HG03175 (cell line): ENCODE measurements at regions not wholly inside any gene's neighbourhood (a gene's known extent, or its start where the extent isn't known, plus 50 kb on each side); places are given as distances from the start of the nearest gene placed in this dataset.

Experiments used
- ATAC-seq: cut with Tn5 transposase; IDR thresholded peaks from one replicate; pipeline ENCODE4 v1.9.1; 2021; ENCODE audit warnings: mild to moderate bottlenecking, moderate library complexity; ENCODE audit not compliant: unreplicated experiment

- ATAC-seq: no peak
These were observed 316.8 kb downstream of the VPS13C start for GRCh38 chr15:61743345-61743909.

DNA sequence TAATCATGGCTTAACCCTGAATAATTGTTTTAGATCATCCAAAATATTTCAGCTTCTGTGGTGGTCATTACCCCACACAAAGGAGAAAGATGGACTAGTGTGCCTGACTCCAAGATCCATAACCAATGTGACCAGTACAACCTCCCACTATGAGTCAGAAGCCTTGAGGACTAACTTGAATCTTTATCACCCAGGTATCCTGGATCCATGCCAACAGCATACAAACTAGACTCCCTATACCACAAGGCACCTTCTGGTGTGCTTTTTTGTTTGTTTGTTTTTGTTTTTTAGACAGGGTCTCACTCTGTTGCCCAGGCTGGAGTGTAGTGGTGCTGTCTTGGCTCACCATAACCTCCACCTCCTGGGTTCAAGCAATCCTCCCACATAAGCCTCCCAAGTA, 317.7 kb downstream of the VPS13C start:
- no peak for ATAC-seq

DNA sequence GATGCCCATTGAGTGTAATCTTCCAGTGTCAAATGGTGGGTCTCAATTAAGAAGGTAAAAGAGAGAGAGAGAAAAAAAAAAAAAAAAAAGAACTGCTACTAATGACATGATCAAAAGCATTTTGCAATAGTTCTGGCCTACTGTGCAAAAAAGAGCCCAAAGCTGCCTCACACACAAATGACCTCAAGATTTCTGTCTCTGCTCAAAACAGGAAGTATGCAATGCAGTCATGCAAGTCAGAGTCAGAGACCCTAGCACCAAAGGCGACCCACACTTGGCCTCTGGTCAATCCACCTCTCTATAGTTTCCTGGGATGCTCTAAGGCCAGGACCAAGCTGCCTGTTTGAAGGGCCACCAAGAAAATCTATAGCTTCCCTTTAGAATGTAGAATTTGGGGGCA, 323.5 kb downstream of the VPS13C start:
- no peak for ATAC-seq

- ATAC-seq: no peak
These were observed 329.1 kb downstream of the VPS13C start for GRCh38 chr15:61731099-61731498.

DNA sequence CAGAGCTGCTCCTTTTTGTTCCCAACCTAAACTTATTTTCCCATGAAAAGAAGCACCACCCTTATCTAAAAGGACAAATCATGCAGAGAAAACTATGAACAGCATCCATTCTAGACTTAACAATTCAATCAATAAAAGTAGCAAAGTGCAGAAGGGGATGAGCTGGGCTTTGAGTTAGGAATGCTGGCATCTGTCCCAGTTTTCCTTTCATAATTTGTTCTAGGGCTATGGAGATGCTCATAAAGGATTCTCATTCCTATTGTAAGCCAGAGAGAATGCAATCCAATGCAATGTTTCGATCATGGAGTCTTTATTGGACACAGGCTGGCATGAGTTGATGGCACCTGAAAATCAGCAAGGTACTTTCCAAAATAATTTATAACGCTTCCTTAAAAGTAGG, 330.6 kb downstream of the VPS13C start:
- no peak for ATAC-seq

- no peak for ATAC-seq
These were observed 334.1 kb downstream of the VPS13C start for GRCh38 chr15:61726166-61726565.

GRCh38 chr15:61725251-61725650, 335.0 kb downstream of the VPS13C start:
- no peak for ATAC-seq

- no peak for ATAC-seq
These were observed 335.9 kb downstream of the VPS13C start for GRCh38 chr15:61724251-61724939.

GRCh38 chr15:61721418-61721817, 338.8 kb downstream of the VPS13C start:
- ATAC-seq: no peak

DNA sequence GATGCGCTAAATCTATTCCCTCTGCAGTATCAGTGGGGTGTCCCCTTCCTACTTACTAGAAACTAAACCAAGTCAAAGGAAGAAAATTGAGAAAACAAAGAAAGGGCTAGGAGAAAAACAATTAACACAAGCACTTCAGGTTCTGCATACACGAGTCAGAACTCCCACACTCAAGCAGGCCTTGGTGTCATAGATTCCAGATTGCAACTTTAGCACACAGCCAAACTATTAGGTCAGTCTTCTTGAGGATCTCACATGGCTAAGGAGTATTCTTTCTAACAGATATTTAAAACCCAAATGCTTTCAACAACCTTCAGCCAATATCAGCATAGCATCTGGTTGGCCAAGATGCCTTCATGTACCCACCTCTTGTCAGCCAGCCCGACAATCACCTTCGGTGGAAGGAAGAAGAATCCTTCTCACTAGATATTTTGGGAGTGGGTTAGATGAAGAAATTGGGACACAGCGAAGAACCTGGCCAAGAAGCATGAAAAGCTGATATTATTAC, 340.0 kb downstream of the VPS13C start:
- ATAC-seq: no peak

GRCh38 chr15:61715082-61715481, 345.2 kb downstream of the VPS13C start:
- no peak for ATAC-seq

DNA sequence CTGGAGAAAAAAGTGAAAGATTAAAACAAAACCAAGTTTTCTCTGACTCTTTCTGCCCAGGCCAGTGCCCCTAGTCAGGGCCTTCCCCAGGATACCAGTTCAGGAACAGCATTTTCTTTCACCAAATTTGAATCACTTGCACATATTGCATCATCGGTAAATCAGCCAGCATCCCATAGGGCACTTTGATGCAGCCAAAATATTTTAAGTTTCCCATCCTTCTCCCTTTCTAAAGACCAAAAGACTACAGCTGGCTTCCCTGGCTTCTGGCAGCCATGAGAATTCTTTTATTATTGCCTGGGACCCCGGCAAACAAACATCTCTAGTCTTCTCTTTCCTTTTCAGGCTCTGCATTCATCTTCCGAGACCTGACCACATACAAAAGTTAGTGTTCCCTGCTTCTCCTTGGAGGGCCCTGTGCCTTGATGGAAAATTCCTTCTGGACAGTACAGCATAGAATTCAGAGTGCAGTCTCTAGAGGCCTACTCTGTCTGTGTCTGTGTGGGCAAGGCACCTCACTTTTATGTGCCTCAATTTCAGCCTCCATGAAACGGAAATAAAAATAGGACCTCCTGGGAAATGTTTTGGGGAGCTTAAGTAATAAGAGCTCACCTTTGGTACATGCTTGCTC, 348.0 kb downstream of the VPS13C start:
- ATAC-seq: no peak

DNA sequence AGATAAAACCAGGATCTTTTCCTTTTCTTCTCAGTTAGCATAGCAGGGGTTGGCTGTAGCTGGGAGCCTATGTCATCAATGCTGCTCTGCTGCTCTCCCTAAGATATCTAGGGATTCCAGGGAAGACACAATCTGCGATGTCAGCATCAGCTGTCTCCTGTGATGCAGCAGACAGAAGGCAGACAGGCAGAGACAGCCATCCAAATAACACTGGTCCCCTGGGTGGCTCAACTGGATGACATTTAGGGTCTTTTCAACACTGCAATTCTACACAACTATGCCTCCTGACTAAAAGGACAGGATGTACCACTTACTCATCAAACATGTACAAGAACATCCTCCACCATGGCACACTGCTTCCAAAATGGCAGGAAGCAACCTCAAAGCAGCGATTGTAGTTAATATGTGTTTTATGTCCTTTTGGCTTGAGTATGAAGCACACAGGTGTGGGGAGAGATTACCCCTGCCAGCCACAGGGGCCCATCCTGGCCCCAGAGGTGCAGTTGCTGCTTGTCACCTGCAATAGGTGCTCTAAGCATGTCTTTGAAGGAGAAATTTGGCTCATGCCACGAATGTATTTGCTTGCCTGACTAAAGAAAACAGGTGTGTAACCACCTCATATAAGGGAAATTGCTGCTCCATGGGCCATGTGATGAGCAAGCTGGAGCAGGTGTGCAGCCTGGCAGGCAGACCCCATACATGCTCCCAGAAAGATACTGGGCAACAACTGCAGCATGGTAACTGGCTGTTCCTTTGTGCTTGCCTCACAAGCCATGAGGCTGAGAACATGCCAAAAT, 357.8 kb downstream of the VPS13C start:
- no peak for ATAC-seq

DNA sequence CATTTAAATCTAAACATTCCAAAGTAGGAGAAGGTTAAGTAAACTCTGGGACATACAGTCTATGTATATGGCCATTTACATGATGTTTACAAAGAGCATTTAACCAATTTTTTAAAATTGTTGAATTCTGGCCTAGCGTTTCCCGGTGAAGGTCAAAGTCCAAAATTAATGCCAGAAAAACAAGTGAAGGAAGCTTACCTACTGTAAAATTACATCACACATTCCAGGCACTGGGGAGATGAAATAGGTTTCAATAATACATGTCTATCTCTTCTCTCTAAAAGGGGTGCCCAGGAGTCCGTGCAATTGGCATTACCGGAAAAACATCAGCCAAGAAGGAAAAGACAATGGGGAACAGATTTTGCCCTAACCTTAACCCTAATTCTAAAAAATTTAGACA, 358.8 kb downstream of the VPS13C start:
- ATAC-seq: no peak

DNA sequence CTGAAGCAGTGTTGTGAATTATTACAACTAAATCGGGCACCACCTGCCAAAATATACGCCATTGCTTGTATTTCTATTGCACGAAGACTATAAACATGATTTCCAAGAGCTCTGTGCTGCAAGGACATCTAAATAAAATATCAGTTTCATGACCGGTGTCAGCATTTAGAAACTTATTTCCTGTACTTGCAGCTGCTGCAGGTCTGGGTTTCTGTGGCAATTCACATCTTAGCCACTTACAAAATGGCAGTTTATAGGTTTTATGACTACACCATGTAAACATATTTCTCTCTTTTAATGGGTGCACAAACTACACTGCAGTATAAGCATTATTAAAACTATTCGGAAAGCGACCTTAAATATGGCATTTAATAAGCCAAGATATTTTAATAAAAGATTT, 359.4 kb downstream of the VPS13C start:
- ATAC-seq: no peak

DNA sequence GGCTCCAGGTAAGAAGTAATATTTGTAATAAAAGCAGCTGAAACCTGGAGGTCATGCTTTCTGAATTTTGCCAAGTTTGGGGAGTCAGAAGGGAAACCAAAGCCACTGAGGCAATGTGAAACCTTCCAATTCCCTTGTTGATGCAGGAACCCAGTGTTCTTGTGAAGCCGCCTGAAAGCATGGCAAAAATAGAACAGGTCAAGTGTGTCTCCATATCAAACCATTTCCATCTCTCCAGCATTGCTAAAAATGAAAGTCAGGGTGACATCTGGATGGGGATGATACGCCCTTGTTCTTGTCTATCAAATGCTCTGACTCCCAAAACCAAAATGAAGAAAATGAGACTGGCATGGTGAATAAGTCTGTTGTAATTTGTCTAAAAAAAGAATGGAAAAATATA, 362.5 kb downstream of the VPS13C start:
- no peak for ATAC-seq

- no peak for ATAC-seq
These were observed 371.2 kb downstream of the VPS13C start for GRCh38 chr15:61689067-61689466.

DNA sequence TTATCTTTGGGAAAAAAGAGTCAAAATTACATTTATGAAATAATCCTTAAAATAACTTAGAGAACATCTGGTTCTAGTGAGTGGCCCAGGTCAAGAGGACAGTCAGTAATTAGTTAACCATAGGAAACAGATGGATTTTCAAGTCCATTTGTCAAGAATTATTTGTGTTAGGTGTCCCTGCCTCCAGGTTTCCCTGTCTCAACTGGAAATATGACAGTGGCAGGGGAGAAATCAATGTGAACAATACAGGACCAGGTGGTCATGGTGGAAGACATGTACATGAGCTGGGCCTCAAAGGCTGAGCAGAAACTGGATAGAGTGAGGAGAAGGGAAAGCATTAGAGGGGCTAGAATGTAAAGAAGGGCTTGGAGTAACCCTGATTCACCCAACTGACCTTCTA, 372.6 kb downstream of the VPS13C start:
- no peak for ATAC-seq

DNA sequence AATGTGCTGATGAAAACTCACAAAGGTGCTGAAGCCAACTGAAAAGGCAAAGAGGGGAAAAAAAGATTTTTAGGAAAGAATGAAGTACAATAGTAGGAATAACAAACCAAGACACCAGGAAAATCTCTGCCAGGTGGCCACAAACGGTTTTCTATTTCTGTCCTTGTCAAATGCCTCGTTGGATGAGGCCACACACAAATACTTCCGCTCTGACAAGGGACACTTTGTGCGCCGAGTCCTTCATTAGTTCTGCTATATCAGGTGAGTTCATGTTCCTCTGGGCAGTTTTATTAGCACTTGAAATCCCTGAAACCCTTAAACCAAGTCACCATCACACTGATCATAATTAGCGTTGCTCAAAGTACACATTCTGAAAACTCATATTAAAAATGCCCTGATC, 373.1 kb downstream of the VPS13C start:
- no peak for ATAC-seq

GRCh38 chr15:61685971-61686370, 374.3 kb downstream of the VPS13C start:
- ATAC-seq: no peak

DNA sequence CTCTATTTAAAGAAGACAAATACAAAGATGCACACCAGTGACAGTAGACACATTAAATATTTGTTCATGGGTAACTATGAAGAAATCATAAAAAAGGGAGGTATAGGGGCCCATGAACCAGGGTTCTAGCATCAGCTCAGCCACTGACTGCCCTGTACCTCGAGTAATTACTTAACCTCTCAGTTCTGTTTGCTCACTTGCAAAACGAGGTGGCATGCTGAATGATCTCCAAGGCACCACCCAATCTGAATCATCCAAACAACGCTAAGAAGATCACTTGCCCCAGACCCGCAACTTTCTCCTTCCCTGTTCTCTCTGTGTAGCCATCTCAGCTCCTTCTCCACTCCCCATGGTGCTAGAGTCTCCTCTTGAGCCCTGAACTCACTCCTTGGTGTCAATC, 374.7 kb downstream of the VPS13C start:
- ATAC-seq: no peak
